HEK293 (cell line): ENCODE measurements at regions not wholly inside any gene's neighbourhood (a gene's known extent, or its start where the extent isn't known, plus 50 kb on each side); places are given as distances from the start of the nearest gene placed in this dataset.

Source experiments
- CTCF ChIP-seq: fragments of 450-650 bp; formaldehyde crosslinking; IDR thresholded peaks from 2 replicates; pipeline ENCODE4 v1.5.1; 2016; ENCODE audit warnings: missing biosample characterization, missing genetic modification characterization
- KLF8 ChIP-seq: fragments of 450-650 bp; formaldehyde crosslinking; IDR thresholded peaks from 2 replicates; pipeline ENCODE4 v1.5.1; 2016; ENCODE audit warnings: missing biosample characterization, missing genetic modification characterization
- YY1 ChIP-seq: fragments of 450-650 bp; formaldehyde crosslinking; IDR thresholded peaks from 2 replicates; pipeline ENCODE4 v1.5.1; 2018; ENCODE audit warnings: missing biosample characterization, missing genetic modification characterization
- ZBTB49 ChIP-seq: fragments of 450-650 bp; formaldehyde crosslinking; IDR thresholded peaks from 2 replicates; pipeline ENCODE4 v1.5.1; 2016; ENCODE audit warnings: missing biosample characterization, missing genetic modification characterization, low read depth
- ZBTB7A ChIP-seq: fragments of 450-650 bp; formaldehyde crosslinking; IDR thresholded peaks from 2 replicates; pipeline ENCODE4 v1.5.1; 2016; ENCODE audit warnings: low read depth, missing biosample characterization, missing genetic modification characterization
- ZFP41 ChIP-seq: fragments of 450-650 bp; formaldehyde crosslinking; IDR thresholded peaks from 2 replicates; pipeline ENCODE4 v1.5.1; 2016; ENCODE audit warnings: missing biosample characterization, missing genetic modification characterization, borderline replicate concordance
- ZNF24 ChIP-seq: fragments of 450-650 bp; formaldehyde crosslinking; IDR thresholded peaks from 2 replicates; pipeline ENCODE4 v1.5.1; 2016; ENCODE audit warnings: missing biosample characterization, missing genetic modification characterization
- ZNF274 ChIP-seq, 2 experiments: fragments of 200-500 bp in 1 of 2; fragments of 450-650 bp in 1 of 2; sonication (Bioruptor generic) in 1 of 2; formaldehyde crosslinking in 1 of 2; IDR thresholded peaks; 2 replicates each; pipeline versions ENCODE4 v1.5.1 to v1.6.1; 2014 to 2016; ENCODE audit warnings: borderline replicate concordance in 1 of 2, inconsistent platforms in 1 of 2, low read length in 1 of 2, missing biosample characterization in 1 of 2, missing genetic modification characterization in 1 of 2
- ZNF473 ChIP-seq: fragments of 450-650 bp; formaldehyde crosslinking; IDR thresholded peaks from 2 replicates; pipeline ENCODE4 v1.5.1; 2017; ENCODE audit warnings: missing biosample characterization, missing genetic modification characterization
- ZNF530 ChIP-seq: fragments of 450-650 bp; formaldehyde crosslinking; IDR thresholded peaks from 2 replicates; pipeline ENCODE4 v1.5.1; 2016; ENCODE audit warnings: low read depth, missing biosample characterization, missing genetic modification characterization
- ZNF548 ChIP-seq: fragments of 450-650 bp; formaldehyde crosslinking; IDR thresholded peaks from 2 replicates; pipeline ENCODE4 v1.5.1; 2016; ENCODE audit warnings: missing biosample characterization, missing genetic modification characterization
- ZNF610 ChIP-seq: fragments of 450-650 bp; formaldehyde crosslinking; IDR thresholded peaks from 2 replicates; pipeline ENCODE4 v1.5.1; 2016; ENCODE audit warnings: missing biosample characterization, missing genetic modification characterization, borderline replicate concordance
- ZNF768 ChIP-seq: fragments of 450-650 bp; formaldehyde crosslinking; IDR thresholded peaks from 2 replicates; pipeline ENCODE4 v1.5.1; 2018; ENCODE audit warnings: missing biosample characterization, mild to moderate bottlenecking, missing genetic modification characterization

- TF ChIP-seq YY1 (tag by site-specific recombination), result no peak
- TF ChIP-seq ZNF548 (tag by site-specific recombination), result no peak
- TF ChIP-seq ZNF768 (tag by site-specific recombination), result no peak
- TF ChIP-seq ZNF610 (tag by site-specific recombination), result no peak
- TF ChIP-seq ZBTB7A (tag by site-specific recombination), result no peak
- no peak for TF ChIP-seq ZNF473 (tag by site-specific recombination)
- no peak for TF ChIP-seq ZNF274 (IDR thresholded peaks at IDR 0.05; ENCODE audit: low read length)
- TF ChIP-seq ZNF274 (tag by site-specific recombination; IDR thresholded peaks at IDR 0.05; ENCODE audit: borderline replicate concordance), result no peak
- TF ChIP-seq ZNF530 (tag by site-specific recombination), result no peak
- TF ChIP-seq CTCF (tag by site-specific recombination), result no peak
- no peak for TF ChIP-seq ZFP41
- no peak for TF ChIP-seq KLF8
- no peak for TF ChIP-seq ZNF24 (tag by site-specific recombination)
- no peak for TF ChIP-seq ZBTB49 (tag by site-specific recombination)
Observed at GRCh38 chr14:55968741-55969140, 149.5 kb upstream of the PELI2 start.
